ENCODE measurements at regions not wholly inside any gene's neighbourhood (a gene's known extent, or its start where the extent isn't known, plus 50 kb on each side); places are given as distances from the start of the nearest gene placed in this dataset.

- Mint-ChIP-seq H3K9me3 (ENCODE audit: insufficient read depth) (no peaks in the 10 kb centered on the region), H3K4me1 (no peaks in the 10 kb centered on the region), H3K27me3 (peaks cover 8% of the 10 kb centered on the region), H3K4me3 (no peak overlapping the region), H3K27ac (no peak overlapping the region)
- TF ChIP-seq, protein P1, sequence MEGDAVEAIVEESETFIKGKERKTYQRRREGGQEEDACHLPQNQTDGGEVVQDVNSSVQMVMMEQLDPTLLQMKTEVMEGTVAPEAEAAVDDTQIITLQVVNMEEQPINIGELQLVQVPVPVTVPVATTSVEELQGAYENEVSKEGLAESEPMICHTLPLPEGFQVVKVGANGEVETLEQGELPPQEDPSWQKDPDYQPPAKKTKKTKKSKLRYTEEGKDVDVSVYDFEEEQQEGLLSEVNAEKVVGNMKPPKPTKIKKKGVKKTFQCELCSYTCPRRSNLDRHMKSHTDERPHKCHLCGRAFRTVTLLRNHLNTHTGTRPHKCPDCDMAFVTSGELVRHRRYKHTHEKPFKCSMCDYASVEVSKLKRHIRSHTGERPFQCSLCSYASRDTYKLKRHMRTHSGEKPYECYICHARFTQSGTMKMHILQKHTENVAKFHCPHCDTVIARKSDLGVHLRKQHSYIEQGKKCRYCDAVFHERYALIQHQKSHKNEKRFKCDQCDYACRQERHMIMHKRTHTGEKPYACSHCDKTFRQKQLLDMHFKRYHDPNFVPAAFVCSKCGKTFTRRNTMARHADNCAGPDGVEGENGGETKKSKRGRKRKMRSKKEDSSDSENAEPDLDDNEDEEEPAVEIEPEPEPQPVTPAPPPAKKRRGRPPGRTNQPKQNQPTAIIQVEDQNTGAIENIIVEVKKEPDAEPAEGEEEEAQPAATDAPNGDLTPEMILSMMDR (IDR thresholded peaks at IDR 0.05): no peak
- TF ChIP-seq EZH2 (IDR thresholded peaks at IDR 0.05; ENCODE audit: borderline replicate concordance, insufficient read depth, low read depth, low read length, poor library complexity, severe bottlenecking): no peak
- no peak for DNase-seq
- Histone ChIP-seq H2AFZ (ENCODE audit: insufficient read depth, low read depth, low read length, poor library complexity, severe bottlenecking) (no peak overlapping the region), H3K4me1 (ENCODE audit: control insufficient read depth in 2 of 2, insufficient read depth in 2 of 2, low read length in 2 of 2) (no peaks in the 10 kb centered on the region), H3K79me2 (ENCODE audit: control insufficient read depth, insufficient read depth, low read length) (no peaks in the 10 kb centered on the region), H4K20me1 (ENCODE audit: control insufficient read depth, insufficient read depth, low read length, poor library complexity, severe bottlenecking) (no peaks in the 10 kb centered on the region), H3K27me3 (replicated peaks in 1 of 4; ENCODE audit: control extremely low read depth in 1 of 4, control insufficient read depth in 3 of 4, insufficient read depth in 4 of 4, low read length in 3 of 4) (peaks cover 0 to 3% (median 0%) of the 10 kb centered on the region in 4 experiments), H3K4me2 (replicated peaks; ENCODE audit: low read depth, low read length, poor library complexity, severe bottlenecking) (no peak overlapping the region), H3K27ac (ENCODE audit: low read length in 2 of 2) (no peak overlapping the region), H3K4me3 (ENCODE audit: control extremely low read depth in 1 of 5, extremely low read depth in 1 of 5, insufficient read depth in 1 of 5, low read depth in 2 of 5, low read length in 4 of 5) (no peak overlapping the region), H3K9ac (ENCODE audit: low read length) (no peak overlapping the region), H3K9me3 (ENCODE audit: control extremely low read depth in 1 of 3, control insufficient read depth in 2 of 3, insufficient read depth in 1 of 3, low read length in 2 of 3) (no peaks in the 10 kb centered on the region), H3K36me3 (replicated peaks in 1 of 2; ENCODE audit: control extremely low read depth in 1 of 2, control insufficient read depth in 1 of 2, extremely low read depth in 1 of 2, insufficient read depth in 2 of 2, low read length in 1 of 2) (no peaks in the 10 kb centered on the region)
- ChIA-PET POLR2A (no interaction called here), CTCF (no interaction called here)
- WGBS (ENCODE audit: insufficient coverage): 94% methylated on average over 3 of the region's 3 CpGs
- ATAC-seq (ENCODE audit: low read depth): no peak
- intact Hi-C loops (cut with micrococcal nuclease): no loop called here
These were observed 310.0 kb downstream of the HRH4 start for GRCh38 chr18:24770311-24771024.

DNA sequence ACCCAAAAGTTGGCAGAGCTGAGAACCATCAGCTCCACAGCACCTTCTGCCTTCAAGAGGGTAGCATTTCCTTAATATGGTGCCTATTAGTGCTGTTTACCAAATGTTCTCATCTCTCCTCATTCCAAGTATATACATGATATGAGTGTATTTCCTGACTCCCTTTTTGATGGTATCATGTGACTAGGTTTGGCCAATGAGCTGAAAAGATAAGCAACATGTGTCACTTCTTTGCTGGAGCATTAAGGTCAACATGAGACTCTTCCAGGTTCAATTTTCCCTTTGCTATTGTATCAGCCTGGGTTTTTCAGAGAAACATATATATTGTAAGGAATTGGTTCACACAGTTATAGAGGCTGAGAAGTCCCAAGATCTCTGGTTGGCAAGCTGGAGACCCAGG, 310.9 kb downstream of the HRH4 start:
- no peak for DNase-seq
- no peaks in the 10 kb centered on the region for H3K4me1 Mint-ChIP-seq
- no peak for ATAC-seq (ENCODE audit: low read depth)

More for the DNA sequence above, 310.9 kb downstream of the HRH4 start:
- no peak overlapping the region for H3K27ac ChIP-seq (ENCODE audit: low read length in 2 of 2)
- ChIA-PET CTCF (no interaction called here), POLR2A (no interaction called here)
- no peaks in the 10 kb centered on the region for H4K20me1 ChIP-seq (ENCODE audit: control insufficient read depth, insufficient read depth, low read length, poor library complexity, severe bottlenecking)
- intact Hi-C loops (cut with micrococcal nuclease): no loop called here
- Mint-ChIP-seq H3K4me3 (no peak overlapping the region), H3K9me3 (ENCODE audit: insufficient read depth) (no peaks in the 10 kb centered on the region), H3K27me3 (peaks cover 8% of the 10 kb centered on the region), H3K27ac (no peak overlapping the region)
- H3K4me3 ChIP-seq (ENCODE audit: control extremely low read depth in 1 of 5, extremely low read depth in 1 of 5, insufficient read depth in 1 of 5, low read depth in 2 of 5, low read length in 4 of 5): no peak overlapping the region
- H3K9ac ChIP-seq (ENCODE audit: low read length): no peak overlapping the region
- H3K9me3 ChIP-seq (ENCODE audit: control extremely low read depth in 1 of 3, control insufficient read depth in 2 of 3, insufficient read depth in 1 of 3, low read length in 2 of 3): no peaks in the 10 kb centered on the region
- H3K79me2 ChIP-seq (ENCODE audit: control insufficient read depth, insufficient read depth, low read length): no peaks in the 10 kb centered on the region
- H3K4me2 ChIP-seq (replicated peaks; ENCODE audit: low read depth, low read length, poor library complexity, severe bottlenecking): no peak overlapping the region
- no peaks in the 10 kb centered on the region for H3K36me3 ChIP-seq (replicated peaks in 1 of 2; ENCODE audit: control extremely low read depth in 1 of 2, control insufficient read depth in 1 of 2, extremely low read depth in 1 of 2, insufficient read depth in 2 of 2, low read length in 1 of 2)
- peaks cover 0 to 3% (median 0%) of the 10 kb centered on the region in 4 experiments for H3K27me3 ChIP-seq (replicated peaks in 1 of 4; ENCODE audit: control extremely low read depth in 1 of 4, control insufficient read depth in 3 of 4, insufficient read depth in 4 of 4, low read length in 3 of 4)
- H2AFZ ChIP-seq (ENCODE audit: insufficient read depth, low read depth, low read length, poor library complexity, severe bottlenecking): no peak overlapping the region
- H3K4me1 ChIP-seq (ENCODE audit: control insufficient read depth in 2 of 2, insufficient read depth in 2 of 2, low read length in 2 of 2): no peaks in the 10 kb centered on the region
- no peak for TF ChIP-seq EZH2 (IDR thresholded peaks at IDR 0.05; ENCODE audit: borderline replicate concordance, insufficient read depth, low read depth, low read length, poor library complexity, severe bottlenecking)
- TF ChIP-seq, protein P1 (IDR thresholded peaks at IDR 0.05): no peak

Measured in B cell (primary cell).